ENCODE measurements at regions not wholly inside any gene's neighbourhood (a gene's known extent, or its start where the extent isn't known, plus 50 kb on each side); places are given as distances from the start of the nearest gene placed in this dataset.

GRCh38 chr18:77439888-77440287, 190.2 kb downstream of the GALR1 start:
- TF ChIP-seq CTCF (IDR thresholded peaks at IDR 0.05) (no peak), POLR2A (IDR thresholded peaks at IDR 0.05) (no peak)
